AG04450 (cell line): ENCODE measurements at regions not wholly inside any gene's neighbourhood (a gene's known extent, or its start where the extent isn't known, plus 50 kb on each side); places are given as distances from the start of the nearest gene placed in this dataset.

Experiments used
- CTCF ChIA-PET: fragments of 300-600, 350-600 bp; formaldehyde crosslinking; extraction: SDS; loops from one replicate; lab custom pipeline; 2022; ENCODE audit warnings: antibody characterized with exemption, inconsistent platforms; lab: Charles Lee
- POLR2A ChIA-PET: fragments of 350-600 bp; formaldehyde crosslinking; extraction: SDS; loops from one replicate; lab custom pipeline; 2021; ENCODE audit warnings: antibody characterized with exemption, inconsistent platforms; lab: Yijun Ruan, JAX
- DNase-seq: peaks from one replicate; pipeline ENCODE4 v3.0.0-alpha.2; 2011; ENCODE audit warnings: low read depth, low spot score
- H3K27ac ChIP-seq: one replicate; pipeline ENCODE4 v1.5.1; 2012; ENCODE audit warnings: low read depth, low read length, control low read depth
- H3K27me3 ChIP-seq: one replicate; pipeline ENCODE4 v1.6.0; 2012; ENCODE audit warnings: low read length; ENCODE audit not compliant: control insufficient read depth, insufficient read depth
- H3K4me3 ChIP-seq: 2 replicates; pipeline ENCODE4 v1.5.1; 2011; ENCODE audit warnings: mild to moderate bottlenecking, low read depth, low read length, control low read depth
- H3K9me3 ChIP-seq: 2 replicates; pipeline ENCODE4 v1.5.1; 2012; ENCODE audit warnings: low read length; ENCODE audit not compliant: control insufficient read depth, insufficient read depth
- TF ChIP-seq, protein P1 (sequence below): IDR thresholded peaks from 2 replicates; pipeline ENCODE4 v1.5.1; 2011; ENCODE audit warnings: low read depth, low read length, control low read depth, inconsistent platforms

DNA sequence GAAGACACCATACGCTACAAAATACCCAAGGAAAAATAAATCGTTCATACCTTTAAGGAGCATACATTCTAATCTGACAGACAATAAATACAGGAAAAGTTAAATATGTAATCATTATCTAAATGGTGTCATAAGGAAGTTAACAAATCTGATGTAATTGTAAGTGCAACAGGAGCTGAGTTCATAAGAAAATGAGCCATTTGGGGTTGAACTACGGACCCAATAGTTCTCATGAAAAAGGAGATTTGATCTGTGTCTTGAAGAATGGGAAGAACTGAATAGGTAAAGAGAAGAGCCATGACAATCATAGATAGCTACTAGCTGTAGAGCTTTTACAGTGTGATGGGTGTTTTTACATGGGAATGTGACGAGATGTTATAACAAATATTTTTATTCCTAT, 175.6 kb downstream of the ANKRD50 start:
- ChIA-PET CTCF (no interaction called here), POLR2A (no interaction called here)
- H3K9me3 ChIP-seq, result no peaks in the 10 kb centered on the region
- H3K27ac ChIP-seq, result no peak overlapping the region
- no peaks in the 10 kb centered on the region for H3K27me3 ChIP-seq
- no peak for DNase-seq
- H3K4me3 ChIP-seq, result no peak overlapping the region
- TF ChIP-seq, protein P1, sequence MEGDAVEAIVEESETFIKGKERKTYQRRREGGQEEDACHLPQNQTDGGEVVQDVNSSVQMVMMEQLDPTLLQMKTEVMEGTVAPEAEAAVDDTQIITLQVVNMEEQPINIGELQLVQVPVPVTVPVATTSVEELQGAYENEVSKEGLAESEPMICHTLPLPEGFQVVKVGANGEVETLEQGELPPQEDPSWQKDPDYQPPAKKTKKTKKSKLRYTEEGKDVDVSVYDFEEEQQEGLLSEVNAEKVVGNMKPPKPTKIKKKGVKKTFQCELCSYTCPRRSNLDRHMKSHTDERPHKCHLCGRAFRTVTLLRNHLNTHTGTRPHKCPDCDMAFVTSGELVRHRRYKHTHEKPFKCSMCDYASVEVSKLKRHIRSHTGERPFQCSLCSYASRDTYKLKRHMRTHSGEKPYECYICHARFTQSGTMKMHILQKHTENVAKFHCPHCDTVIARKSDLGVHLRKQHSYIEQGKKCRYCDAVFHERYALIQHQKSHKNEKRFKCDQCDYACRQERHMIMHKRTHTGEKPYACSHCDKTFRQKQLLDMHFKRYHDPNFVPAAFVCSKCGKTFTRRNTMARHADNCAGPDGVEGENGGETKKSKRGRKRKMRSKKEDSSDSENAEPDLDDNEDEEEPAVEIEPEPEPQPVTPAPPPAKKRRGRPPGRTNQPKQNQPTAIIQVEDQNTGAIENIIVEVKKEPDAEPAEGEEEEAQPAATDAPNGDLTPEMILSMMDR, result no peak

DNA sequence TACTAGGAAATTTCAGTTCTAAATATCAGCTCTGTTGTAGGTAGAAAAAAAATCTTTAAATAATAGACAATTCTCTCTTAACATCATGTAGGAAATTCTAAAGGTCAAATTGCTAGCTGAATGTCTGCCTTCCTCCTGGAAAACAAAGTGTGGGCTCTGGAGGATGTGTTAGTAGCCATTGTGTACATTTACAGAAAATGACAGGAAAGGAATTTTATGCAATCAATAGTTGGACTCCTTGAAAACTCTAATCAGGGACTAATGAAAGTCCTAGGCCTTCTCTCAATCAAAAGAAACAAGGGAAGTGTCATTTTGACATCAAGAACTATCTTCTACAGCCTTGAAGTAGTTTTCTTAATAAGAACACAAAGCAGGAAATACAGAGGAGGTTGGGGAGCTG, 174.6 kb downstream of the ANKRD50 start:
- Histone ChIP-seq H3K27ac (no peak overlapping the region), H3K27me3 (no peaks in the 10 kb centered on the region), H3K9me3 (no peaks in the 10 kb centered on the region), H3K4me3 (no peak overlapping the region)
- DNase-seq, result no peak
- TF ChIP-seq, protein P1, result no peak
- ChIA-PET CTCF (no interaction called here), POLR2A (no interaction called here)

DNA sequence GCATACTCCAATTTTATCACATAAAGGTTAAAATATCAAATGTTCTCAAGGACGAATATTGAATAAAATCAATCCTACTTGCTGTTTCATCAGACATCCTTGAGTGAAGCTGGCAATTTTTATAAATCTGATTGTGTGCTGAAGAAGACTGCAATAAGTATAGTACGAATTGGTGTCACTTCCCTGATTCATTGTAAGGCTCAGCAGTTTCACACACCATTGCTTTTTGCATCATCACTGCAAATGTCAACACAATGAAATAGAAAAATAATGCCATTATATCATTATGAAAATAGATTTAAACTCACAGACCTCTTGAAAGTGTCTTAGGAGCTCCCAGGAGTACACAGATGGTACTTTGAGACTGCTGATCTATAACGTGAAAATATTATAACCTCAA, 172.5 kb downstream of the ANKRD50 start:
- Histone ChIP-seq H3K9me3 (no peaks in the 10 kb centered on the region), H3K4me3 (no peak overlapping the region), H3K27ac (no peak overlapping the region), H3K27me3 (no peaks in the 10 kb centered on the region)
- TF ChIP-seq, protein P1, result no peak
- DNase-seq, result no peak
- POLR2A ChIA-PET, result no interaction called here
- CTCF ChIA-PET, result no interaction called here

DNA sequence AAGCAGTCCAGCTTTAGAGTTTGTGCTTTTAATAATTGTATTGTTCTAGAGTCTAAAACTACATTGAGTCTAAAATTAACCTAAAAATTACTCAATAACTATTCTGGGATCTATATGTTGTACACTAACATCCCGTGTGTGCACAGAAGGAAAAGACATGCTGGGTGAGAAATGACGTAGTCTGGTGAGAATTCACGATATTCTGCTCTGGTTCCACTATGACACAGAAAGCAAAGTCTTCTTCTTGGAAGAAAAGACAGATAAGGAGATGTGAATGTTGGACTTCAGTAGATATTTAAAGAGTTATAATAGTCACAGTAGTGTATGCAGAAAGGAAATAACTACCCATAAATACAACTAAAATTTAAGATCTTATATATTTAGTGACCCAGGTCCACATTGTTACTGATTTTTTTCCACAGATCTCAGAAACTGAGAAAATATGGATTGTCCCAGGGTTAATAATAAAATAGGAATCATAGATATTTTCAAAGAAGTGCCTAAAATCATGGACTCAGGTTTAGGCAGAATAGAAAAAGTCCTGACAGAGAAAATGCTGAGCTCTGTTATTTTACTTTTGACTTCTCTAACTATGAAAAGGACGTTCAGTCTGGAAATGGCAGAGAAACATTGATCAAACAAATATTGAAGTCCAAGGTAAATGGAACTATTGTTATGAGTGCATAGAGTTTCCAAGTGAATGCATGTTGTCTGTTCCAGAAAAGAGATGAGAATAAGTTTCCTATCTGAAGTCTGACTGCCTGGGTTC, 170.7 kb downstream of the ANKRD50 start:
- TF ChIP-seq, protein P1, result no peak
- H3K27me3 ChIP-seq, result no peaks in the 10 kb centered on the region
- ChIA-PET POLR2A (no interaction called here), CTCF (interaction anchor here (0.9 kb wide), 1 partner anchor 219 kb away, joined by 3 read pairs; no protein-coding TSS in a partner anchor)
- H3K27ac ChIP-seq, result no peak overlapping the region
- no peak overlapping the region for H3K4me3 ChIP-seq
- DNase-seq, result no peak
- no peaks in the 10 kb centered on the region for H3K9me3 ChIP-seq

DNA sequence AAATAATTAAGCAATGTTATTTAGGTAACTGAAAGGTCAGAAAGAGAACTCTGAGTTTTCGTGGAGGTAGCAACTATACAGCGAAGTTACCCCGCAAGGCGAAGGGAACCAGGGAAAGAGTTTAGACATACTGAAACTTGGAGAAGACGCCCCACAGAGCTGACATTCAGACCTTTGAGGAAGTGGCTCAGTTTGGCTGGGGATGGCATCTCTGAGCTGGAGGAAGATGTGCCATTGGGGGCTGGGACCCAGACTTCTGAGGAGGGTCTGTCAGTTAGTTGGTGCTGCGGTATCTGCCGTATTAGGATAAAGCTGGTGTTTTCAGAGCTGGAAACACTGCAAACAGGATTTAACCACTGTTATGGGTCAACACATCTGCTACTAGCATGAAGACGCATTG, 156.6 kb downstream of the ANKRD50 start:
- CTCF ChIA-PET, result no interaction called here
- POLR2A ChIA-PET, result no interaction called here
- no peak overlapping the region for H3K27ac ChIP-seq
- TF ChIP-seq, protein P1, result no peak
- no peak for DNase-seq
- H3K4me3 ChIP-seq, result no peak overlapping the region
- no peaks in the 10 kb centered on the region for H3K9me3 ChIP-seq
- no peaks in the 10 kb centered on the region for H3K27me3 ChIP-seq
